ENCODE measurements at regions not wholly inside any gene's neighbourhood (a gene's known extent, or its start where the extent isn't known, plus 50 kb on each side); places are given as distances from the start of the nearest gene placed in this dataset.

DNA sequence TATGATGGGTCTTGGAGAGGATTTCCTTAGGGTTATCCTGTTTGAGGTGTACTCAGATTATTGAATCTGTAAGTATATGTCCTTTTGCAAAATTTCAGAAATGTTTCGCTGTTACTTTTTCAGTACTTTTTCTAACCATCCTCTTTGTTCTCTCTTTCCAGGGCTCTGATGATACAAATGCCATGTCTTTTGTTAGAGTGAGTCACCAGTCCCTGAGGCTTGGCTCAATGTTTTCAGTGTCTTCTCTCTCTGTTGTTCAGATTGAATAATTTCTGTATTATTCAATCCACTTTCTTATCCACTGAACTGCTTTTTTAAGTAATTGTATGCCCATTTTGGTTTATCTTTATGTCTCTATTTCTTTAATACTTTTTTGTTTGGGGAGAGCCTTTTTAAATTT is 449.4 kb downstream of the TNS3 start:
- Histone ChIP-seq H3K9me3 (ENCODE audit: control insufficient read depth in 1 of 2, insufficient read depth in 1 of 2, low read length in 2 of 2) (no peaks in the 10 kb centered on the region), H3K4me3 (ENCODE audit: low read length) (no peak overlapping the region), H3K36me3 (ENCODE audit: insufficient read depth, low read length) (no peaks in the 10 kb centered on the region), H3K27me3 (ENCODE audit: control insufficient read depth in 1 of 2, insufficient read depth in 2 of 2, low read length in 2 of 2) (no peaks in the 10 kb centered on the region), H3K27ac (ENCODE audit: low read depth in 1 of 2, low read length in 2 of 2) (no peak overlapping the region), H3K4me1 (ENCODE audit: insufficient read depth, low read length) (no peaks in the 10 kb centered on the region)
- no peak for DNase-seq
- intact Hi-C loops (cut with DNase I, micrococcal nuclease), result no loop called here
- Mint-ChIP-seq H3K27me3 (peaks cover 9% of the 10 kb centered on the region), H3K4me3 (no peak overlapping the region), H3K4me1 (ENCODE audit: low read depth) (no peaks in the 10 kb centered on the region), H3K9me3 (no peaks in the 10 kb centered on the region), H3K36me3 (ENCODE audit: low read depth) (no peaks in the 10 kb centered on the region), H3K27ac (no peak overlapping the region)
- ChIA-PET POLR2A (no interaction called here), CTCF (no interaction called here)
- TF ChIP-seq, protein P1, sequence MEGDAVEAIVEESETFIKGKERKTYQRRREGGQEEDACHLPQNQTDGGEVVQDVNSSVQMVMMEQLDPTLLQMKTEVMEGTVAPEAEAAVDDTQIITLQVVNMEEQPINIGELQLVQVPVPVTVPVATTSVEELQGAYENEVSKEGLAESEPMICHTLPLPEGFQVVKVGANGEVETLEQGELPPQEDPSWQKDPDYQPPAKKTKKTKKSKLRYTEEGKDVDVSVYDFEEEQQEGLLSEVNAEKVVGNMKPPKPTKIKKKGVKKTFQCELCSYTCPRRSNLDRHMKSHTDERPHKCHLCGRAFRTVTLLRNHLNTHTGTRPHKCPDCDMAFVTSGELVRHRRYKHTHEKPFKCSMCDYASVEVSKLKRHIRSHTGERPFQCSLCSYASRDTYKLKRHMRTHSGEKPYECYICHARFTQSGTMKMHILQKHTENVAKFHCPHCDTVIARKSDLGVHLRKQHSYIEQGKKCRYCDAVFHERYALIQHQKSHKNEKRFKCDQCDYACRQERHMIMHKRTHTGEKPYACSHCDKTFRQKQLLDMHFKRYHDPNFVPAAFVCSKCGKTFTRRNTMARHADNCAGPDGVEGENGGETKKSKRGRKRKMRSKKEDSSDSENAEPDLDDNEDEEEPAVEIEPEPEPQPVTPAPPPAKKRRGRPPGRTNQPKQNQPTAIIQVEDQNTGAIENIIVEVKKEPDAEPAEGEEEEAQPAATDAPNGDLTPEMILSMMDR (IDR thresholded peaks at IDR 0.05), result no peak
- no peak for ATAC-seq (ENCODE audit: poor library complexity)

- TF ChIP-seq, protein P1 (IDR thresholded peaks at IDR 0.05), result no peak
- Mint-ChIP-seq H3K27ac (no peak overlapping the region), H3K27me3 (peaks cover 9% of the 10 kb centered on the region), H3K36me3 (ENCODE audit: low read depth) (no peaks in the 10 kb centered on the region), H3K9me3 (no peaks in the 10 kb centered on the region), H3K4me1 (ENCODE audit: low read depth) (no peaks in the 10 kb centered on the region), H3K4me3 (no peak overlapping the region)
- Histone ChIP-seq H3K9me3 (ENCODE audit: control insufficient read depth in 1 of 2, insufficient read depth in 1 of 2, low read length in 2 of 2) (peaks cover 0 to 10% of the 10 kb centered on the region in 2 experiments), H3K36me3 (ENCODE audit: insufficient read depth, low read length) (no peaks in the 10 kb centered on the region), H3K27me3 (ENCODE audit: control insufficient read depth in 1 of 2, insufficient read depth in 2 of 2, low read length in 2 of 2) (no peaks in the 10 kb centered on the region), H3K4me3 (ENCODE audit: low read length) (no peak overlapping the region), H3K27ac (ENCODE audit: low read depth in 1 of 2, low read length in 2 of 2) (no peak overlapping the region), H3K4me1 (ENCODE audit: insufficient read depth, low read length) (no peaks in the 10 kb centered on the region)
- ChIA-PET CTCF (no interaction called here), POLR2A (no interaction called here)
- intact Hi-C loops (cut with DNase I, micrococcal nuclease), result no loop called here
- DNase-seq (no peak), ATAC-seq (ENCODE audit: poor library complexity) (no peak)
Measured at GRCh38 chr7:47128700-47129099, 453.2 kb downstream of the TNS3 start.

- no peaks in the 10 kb centered on the region for H3K27me3 ChIP-seq (ENCODE audit: control insufficient read depth in 1 of 2, insufficient read depth in 2 of 2, low read length in 2 of 2)
- no peak overlapping the region for H3K4me3 Mint-ChIP-seq
- H3K27ac ChIP-seq (ENCODE audit: low read depth in 1 of 2, low read length in 2 of 2), result no peak overlapping the region
- ATAC-seq (ENCODE audit: poor library complexity) (no peak), DNase-seq (no peak)
- H3K36me3 Mint-ChIP-seq (ENCODE audit: low read depth), result no peaks in the 10 kb centered on the region
- H3K36me3 ChIP-seq (ENCODE audit: insufficient read depth, low read length), result no peaks in the 10 kb centered on the region
- TF ChIP-seq, protein P1 (IDR thresholded peaks at IDR 0.05), result no peak
- no peaks in the 10 kb centered on the region for H3K4me1 Mint-ChIP-seq (ENCODE audit: low read depth)
- no peak overlapping the region for H3K4me3 ChIP-seq (ENCODE audit: low read length)
- no peaks in the 10 kb centered on the region for H3K4me1 ChIP-seq (ENCODE audit: insufficient read depth, low read length)
- peaks cover 0 to 15% of the 10 kb centered on the region in 2 experiments for H3K9me3 ChIP-seq (ENCODE audit: control insufficient read depth in 1 of 2, insufficient read depth in 1 of 2, low read length in 2 of 2)
- H3K27ac Mint-ChIP-seq, result no peak overlapping the region
- no peaks in the 10 kb centered on the region for H3K27me3 Mint-ChIP-seq
- ChIA-PET POLR2A (no interaction called here), CTCF (no interaction called here)
- H3K9me3 Mint-ChIP-seq, result no peaks in the 10 kb centered on the region
- intact Hi-C loops (cut with DNase I, micrococcal nuclease), result no loop called here
Measured at GRCh38 chr7:47125529-47125928, 456.4 kb downstream of the TNS3 start.

All from CD4-positive, alpha-beta T cell (primary cell).